Limb (tissue), 2 donors: ENCODE measurements at regions not wholly inside any gene's neighbourhood (a gene's known extent, or its start where the extent isn't known, plus 50 kb on each side); places are given as distances from the start of the nearest gene placed in this dataset.
A peak's percentile ranks its signal among the peaks of the same experiment; 100 is the strongest.
"Not testable (repeated sequence)": the region's sequence is repeated elsewhere in the genome, so short reads cannot be mapped to it uniquely, and the experiment has no call there.

ENCODE experiments used
- DNase-seq, 2 donors: peaks; one replicate each; pipeline ENCODE4 v3.0.0-alpha.2; 2016; ENCODE audit errors: extremely low spot score in 2 of 2

DNA sequence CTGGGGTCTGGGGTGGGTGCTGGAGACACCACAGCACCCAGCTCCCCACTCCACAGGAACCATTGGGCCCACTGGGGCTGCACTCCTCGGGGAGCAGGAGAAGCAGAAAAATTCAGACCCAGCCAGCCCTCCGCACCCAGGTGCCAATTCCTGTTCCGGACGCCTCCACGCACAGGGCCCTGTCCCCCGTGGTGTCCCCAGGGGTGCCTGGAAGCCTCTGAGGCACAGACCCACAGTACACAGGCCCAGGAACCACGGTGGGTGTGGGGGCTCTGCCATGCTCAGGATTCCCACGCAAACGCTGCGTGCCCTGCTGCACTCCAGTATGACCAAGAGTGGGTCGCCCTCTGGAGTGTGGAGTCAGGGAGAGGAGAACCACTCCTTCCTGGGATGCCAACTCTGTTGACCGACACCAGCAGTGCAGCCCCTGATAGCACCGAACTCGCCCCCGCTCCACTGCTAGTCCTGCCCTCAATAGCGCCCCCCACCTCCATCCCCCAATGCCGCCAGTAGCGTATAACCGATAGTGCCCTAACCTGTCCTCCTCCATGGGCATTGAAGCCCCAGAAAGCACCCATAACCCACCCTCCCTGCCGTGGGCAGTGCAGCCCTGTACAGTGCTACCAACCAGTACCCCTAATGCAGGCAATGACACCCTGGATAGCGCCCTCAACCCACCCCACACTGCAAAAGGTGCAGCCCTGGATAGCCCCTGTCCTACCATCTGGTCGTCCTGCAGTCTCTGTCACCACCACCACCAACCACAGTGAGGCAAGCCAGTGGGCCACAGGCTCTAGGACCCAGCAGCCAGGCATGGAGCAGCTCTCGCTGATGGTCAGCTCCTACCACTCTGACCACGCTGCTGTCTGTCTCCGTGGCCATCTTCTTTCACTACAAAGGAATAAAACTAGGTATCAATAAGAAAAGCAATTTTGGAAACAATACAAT, 2877.2 kb downstream of the RPIA start:
- not testable (repeated sequence) for DNase-seq

DNA sequence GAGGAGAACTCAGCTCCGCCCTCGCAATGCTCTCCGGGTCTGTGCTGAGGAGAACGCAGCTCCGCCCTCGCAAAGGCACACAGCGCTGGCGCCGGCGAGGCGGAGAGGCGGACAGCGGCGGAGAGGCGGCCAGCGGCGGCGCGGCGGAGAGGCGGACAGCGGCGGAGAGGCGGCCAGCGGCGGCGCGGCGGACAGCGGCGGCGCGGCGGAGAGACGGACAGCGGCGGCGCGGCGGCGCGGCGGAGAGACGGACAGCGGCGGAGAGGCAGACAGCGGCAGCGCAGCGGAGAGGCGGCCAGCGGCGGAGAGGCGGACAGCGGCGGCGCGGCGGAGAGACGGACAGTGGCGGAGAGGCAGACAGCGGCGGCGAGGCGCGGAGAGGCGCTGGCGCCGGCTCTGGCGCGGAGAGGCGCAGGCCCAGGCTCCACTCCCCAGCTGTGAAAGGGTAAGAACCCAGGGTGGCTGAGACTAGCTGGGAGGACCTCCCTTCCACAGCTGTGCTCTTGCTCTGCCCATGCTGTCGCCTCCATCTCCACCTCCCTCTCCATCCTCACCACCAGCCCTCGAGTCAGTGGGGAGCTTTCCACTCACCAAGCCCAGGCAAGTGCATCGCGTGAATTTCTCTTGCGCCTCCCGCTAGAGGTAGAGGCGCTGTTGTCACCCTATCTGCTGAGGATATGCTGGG, 2879.9 kb downstream of the RPIA start:
- DNase-seq, result peak in 1 of 2 donors; percentile 46

DNA sequence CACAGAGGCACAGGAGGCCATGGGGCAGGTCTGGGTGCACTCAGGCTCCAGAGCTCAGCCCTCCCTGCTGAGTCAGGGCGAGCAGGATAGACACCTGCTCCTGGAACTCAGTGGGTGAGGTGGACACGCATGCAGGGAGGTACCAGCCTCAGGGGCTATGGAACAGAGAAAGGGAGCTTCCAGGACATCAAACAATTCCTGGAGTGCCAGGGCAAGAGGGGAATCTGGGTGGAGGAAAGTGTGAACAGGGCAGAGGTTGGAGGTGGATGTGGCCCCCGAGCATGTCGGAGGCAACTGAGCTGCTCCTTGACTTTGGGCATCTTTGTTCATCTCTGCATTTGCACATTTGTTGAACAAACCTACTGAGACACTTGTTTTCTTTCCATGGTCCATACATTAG, 2881.5 kb downstream of the RPIA start:
- not testable (repeated sequence) for DNase-seq

DNA sequence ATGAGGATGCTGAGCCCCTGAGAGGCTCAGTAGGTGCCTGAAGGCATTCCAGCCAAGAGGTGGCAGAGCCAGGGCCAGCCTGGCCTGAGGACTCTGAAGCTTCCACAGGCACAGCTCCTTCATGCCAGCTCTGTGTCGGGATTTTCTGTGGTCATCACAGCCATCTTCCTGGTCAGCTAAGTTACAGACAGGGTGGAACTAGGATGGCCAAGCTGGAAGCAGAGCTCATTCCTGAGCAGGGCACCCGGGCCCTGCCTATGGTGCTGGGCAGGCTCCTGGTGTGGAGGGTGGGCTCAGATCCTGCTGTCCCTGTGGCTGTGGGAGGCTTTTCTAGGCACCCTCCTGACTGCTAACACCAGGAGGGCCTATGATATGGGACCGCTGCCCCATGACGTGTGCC, 2882.3 kb downstream of the RPIA start:
- DNase-seq, result not testable (repeated sequence)

DNA sequence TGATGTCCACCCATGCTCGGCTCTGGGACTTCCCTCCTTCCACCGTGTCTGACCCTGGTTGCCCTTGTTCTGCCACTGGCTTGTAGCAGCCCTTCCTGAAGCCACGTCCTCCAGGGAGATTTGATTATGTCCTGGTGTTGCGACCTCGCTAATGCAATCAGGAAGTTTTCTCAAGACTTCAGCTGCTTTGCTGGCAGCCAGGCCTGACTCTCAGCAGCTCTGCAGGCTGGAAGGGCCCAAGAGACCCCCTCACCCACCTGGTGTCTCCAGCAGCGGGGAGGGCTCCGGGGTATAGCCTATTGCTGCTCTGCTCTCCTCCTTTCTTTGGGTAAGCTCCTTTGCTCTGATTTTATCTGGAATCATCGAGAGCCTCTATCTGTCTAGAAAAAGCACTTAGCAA, 2882.8 kb downstream of the RPIA start:
- not testable (repeated sequence) for DNase-seq

DNA sequence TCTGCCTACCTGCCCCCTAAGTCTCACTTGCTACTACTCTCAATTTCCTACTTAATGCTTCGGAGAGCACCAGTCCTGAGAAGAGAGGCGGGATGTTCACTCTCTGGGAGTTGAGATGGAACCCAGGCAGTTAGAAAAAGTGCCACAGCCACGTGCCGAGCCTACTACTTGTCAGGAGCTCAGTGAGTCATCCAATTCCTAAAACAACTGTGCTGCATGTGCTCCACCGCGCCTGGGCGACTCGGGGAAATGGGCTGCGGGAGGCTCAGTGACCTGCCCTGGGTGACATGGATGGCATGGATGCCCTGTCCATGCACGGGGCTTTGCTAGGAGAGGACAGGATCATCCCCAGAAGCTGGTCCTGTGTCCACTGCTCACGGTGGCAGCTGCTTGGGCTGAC, 2884.2 kb downstream of the RPIA start:
- not testable (repeated sequence) for DNase-seq

DNA sequence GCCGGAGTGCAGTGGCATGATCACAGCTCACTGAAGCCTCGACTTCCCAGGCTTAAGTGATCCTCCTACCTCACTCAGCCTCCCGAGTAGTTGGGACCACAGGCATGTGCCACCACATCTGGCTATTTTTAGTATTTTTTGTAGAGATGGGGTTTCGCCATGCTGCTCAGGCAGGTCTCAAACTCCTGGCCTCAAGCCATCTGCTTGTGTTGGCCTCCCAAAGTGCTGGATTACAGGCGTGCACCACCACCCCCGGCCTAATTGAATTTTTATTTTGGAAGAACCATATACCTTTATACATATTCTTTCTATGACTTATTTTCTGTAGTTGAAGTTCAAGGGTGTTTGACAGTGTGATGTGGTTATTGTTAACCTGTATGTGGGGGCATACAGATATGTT, 2885.9 kb downstream of the RPIA start:
- not testable (repeated sequence) for DNase-seq

DNA sequence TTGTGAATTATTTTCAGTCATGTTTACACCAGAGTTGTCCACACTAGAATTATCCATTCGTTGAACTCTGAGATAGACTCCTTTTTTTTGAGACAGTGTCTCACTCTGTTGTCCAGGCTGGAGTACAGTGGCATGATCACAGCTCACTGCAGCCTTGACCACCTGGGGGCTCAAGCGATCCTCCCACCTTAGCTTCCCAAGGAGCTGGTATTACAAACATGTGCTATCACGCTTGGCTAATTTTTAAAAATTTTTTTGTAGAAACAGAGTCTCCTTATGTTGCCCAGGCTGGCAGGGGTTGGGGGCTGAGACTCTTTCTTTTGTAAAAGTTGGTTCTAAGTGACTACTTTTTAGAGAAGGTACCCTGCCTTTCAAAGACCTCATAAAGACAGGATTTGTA, 2887.2 kb downstream of the RPIA start:
- DNase-seq, result not testable (repeated sequence)

DNA sequence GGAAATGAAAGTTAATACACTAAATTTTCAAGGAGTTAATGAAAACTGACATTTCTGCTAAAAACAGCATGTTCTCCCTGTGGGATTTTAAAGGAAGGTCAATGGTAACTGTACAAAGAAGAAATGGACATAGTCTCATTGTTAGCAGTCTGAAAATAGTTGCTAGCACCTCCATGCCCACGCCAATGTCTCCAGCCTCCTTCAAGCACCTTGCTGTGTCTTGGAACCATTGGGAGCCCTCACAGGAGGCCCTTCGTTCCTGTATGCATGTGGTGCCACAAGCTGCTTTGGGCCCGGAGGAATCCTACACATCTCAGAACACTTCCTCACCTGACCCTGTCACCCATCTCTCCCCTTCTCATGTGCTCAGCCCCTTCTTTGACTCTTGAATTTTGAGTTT, 2888.1 kb downstream of the RPIA start:
- DNase-seq, result not testable (repeated sequence)

DNA sequence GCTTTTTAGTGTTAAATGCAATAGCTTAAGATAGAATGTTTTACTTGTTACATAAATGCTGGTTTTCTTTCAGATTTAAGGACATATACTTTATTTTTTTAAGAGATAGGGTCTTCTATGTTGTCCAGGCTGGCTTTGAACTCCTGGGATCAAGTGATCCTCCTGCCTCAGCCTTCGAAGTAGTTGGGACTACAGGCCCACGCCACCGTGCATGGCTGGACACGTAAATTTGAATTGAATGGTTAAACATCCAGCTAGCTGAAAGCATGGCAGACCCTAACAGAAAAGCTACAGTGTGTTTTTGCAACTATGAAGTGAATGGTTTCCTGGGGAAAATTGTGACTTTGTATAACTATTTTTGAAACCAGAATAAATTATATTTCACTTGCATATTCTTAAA, 2888.6 kb downstream of the RPIA start:
- not testable (repeated sequence) for DNase-seq

DNA sequence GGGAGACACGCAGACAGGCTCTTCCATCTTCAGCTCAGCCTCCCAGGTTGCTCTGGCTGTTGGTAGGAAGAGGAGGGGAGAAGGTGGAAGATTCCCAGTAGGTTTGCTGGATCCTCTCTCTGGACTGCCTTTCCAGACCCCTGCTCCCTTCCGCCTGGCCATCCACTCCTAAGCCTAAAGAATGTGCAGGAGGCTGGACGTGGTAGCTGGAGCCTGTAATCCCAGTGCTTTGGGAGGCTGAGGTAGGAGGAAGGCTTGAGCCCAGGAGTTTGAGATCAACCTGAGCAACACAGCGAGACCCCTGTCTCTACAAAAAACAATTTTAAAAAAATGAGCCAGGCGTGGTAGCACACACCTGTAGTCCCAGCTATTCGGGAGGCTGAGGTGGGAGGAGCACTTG, 2895.6 kb downstream of the RPIA start:
- DNase-seq, result not testable (repeated sequence)

DNA sequence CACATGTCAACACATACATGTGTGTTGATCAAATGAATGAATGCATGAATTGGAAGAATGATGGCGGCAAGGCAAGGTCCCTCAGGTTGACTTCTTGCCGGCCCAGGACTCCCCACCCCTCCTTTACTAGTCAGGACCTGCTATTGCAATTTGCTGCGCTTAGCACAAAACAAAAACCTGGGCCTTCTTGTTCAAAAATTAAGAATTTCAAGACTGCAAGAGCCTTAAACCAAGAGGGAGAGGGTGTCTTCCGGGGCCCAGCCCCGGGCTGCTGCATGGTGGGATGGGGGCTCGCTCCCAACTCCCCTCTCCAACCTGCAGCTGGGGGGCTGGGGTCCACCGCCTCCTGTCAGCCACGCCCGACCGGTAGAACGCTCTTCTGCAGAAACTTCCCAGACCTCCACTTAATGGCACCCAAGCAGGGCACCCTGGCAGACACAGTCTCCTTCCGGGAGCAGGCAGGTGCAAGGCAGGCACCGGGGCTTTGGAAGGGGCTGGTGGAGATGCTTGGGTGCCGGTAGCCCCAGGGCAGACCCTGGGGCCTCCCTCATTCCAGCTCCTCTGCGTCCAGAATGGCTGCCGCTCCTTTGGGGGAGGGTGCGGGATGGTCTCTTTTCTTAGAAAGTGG, 2896.5 kb downstream of the RPIA start:
- DNase-seq, result not testable (repeated sequence)

DNA sequence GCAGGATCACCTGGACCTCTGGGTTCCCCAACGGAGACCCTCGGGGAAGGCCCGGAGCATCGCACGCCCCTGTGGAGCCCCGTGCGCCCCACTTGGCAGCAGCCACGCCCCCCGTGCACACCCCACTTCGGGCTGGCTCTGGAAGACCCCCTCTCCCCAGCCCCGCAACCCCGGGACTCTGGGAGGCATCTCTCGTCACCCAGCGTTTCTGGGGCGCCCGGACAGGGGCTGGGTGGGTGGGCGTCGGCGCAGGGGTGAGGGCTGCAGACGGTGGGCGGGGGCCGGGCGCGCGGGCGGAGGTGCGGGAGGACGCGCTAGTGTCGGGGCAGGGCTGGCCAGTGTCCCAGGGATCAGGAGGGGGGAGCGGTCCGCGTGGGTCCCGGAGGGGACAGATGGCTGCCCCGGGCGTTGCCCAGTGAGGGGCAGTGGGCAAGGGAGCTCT, 2897.3 kb downstream of the RPIA start:
- not testable (repeated sequence) for DNase-seq

DNA sequence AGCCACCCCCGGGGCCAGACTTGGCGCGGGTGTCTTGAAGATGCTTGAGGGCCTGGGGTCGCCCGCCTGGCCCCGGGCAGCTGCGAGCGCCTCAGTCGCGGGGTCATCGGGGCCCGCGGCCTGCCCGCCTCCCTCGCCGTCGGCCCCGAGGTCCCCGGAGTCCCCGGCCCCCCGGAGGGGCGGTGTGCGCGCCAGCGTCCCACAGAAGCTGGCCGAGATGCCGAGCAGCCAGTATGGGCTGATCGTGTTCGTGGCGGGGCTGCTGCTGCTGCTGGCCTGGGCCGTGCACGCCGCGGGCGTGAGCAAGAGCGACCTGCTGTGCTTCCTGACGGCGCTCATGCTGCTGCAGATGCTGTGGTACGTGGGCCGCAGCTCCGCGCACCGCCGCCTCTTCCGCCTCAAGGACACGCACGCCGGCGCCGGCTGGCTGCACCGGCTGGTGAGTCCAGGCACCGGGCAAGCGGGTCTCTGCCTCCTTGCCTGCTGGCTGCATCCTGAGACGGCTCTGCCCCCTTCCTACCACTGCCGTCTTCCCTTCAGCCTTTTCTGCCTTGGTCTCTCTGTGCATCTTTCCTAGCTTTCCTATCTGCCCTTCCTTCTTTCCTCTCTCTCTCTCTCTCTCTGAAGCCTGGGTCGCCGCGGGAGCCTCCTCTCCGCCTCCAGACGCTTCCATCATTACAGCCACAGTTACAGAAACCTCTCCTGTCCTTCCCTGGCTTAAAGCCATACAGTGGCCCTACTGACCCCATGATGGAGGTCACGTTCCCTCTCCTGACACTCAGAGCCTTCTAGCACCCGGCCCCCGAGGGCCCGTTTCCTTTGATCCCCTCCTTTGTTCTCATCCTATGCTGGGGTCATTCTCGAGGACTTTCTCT, 2898.2 kb downstream of the RPIA start:
- peak in 1 of 2 donors; percentile 27 for DNase-seq

DNA sequence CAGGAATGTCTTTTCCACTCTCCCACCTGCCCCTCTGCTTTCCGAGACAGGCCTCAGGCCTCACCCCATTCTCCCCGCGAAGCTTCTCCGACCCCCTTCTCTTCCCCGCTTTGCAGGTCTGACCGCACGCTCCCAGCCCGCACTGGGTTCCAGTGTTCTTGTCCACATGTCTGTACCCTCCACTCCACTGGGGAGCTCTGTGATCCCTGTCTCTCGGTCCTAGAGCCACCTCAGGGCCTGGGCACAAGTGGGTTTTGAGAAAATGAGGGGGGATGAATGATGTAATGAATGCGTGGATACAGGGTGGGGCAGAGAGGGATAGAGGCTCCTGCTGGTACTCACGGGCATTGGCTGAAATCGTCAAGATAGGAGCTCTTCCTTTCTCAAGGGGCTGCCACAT, 2898.9 kb downstream of the RPIA start:
- not testable (repeated sequence) for DNase-seq

DNA sequence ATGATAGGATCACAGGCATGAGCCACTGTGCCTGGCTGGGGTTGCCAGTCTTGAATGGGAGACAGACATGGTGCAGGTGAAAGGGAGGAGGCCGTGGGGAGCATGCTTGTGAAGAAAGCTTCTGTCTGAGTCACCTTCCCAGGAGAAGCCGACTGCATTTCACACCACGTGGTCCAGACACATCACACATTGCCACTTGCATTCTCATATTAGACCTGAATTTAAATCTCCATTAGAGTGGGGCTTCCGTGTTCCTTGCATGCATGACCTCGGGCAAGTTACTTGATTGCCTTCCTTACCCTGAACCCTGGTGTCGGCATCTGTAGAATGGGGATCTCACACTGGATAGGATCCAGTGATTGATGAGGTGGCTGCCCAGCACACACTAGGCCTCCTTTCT, 2899.6 kb downstream of the RPIA start:
- DNase-seq, result not testable (repeated sequence)

DNA sequence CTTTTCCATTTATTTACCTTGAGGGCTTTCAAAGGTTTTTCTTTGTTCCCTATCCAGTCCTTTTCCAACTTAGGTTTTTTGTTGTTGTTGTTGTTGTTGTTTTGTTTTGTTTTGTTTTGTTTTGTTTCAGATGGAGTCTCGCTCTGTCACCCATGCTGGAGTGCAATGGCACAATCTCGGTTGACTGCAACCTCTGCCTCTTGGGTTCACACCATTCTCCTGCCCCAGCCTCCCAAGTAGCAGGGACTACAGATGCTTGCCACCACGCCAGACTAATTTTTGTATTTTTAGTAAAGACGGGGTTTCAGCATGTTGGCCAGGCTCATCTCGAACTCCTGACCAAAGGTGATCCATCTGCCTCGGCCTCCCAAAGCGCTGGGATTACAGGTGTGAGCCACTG, 2906.0 kb downstream of the RPIA start:
- not testable (repeated sequence) for DNase-seq

DNA sequence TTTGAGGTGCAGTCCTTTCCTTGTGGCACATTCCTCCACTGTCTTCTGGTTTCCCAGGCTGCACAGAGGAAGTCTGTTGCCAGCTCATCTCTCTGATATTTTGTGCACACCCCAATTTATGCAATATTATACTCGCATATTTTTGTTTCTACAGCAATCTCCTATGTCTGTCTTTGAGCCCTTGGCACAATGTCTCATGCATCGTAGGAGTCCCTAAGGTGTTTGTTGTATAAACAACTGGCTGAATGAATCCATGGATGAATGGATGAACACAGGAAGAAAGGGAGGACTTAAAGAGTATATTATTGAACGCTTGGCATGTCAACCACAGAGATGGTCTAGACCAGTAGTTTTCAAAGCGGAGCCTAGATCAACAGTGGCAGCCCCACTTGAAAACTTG, 2907.0 kb downstream of the RPIA start:
- DNase-seq, result not testable (repeated sequence)

DNA sequence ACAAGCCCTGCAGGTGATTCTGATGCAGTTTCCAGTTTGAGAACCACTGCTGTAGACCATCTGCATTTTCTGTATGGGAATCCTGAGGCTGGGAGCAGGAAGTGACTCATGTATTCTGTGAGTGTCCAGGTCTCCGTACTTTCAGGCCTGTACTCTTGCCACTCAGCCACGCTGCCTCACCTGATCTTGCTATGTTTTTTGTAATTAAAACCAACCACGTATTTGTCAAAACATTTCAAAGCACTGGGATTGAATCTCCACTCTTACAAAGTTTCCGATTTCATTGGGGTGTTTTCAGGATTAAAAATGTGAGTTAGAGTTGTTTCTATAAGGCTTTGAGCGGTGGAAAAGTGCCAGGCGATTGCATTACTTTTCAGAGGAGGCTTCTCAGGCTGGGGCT, 2907.5 kb downstream of the RPIA start:
- DNase-seq, result not testable (repeated sequence)

DNA sequence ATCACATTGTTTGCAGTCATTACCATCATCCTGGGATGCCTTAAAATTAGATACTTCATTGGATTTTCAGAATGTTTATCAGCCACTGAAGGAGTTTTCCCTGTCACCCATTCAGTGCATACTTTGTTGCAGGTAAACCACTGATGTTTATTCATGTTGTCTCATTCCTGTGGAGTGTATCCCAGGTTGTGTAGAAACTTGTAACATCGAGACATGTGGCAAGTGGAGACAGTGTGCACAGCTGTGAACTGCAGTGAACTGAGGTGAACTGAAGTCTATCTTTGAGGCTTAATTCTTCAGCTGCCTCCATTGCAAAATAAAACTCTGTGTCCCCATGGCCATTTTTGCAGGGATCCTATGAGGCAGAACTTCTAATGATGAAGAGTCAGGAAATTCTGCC, 2911.4 kb downstream of the RPIA start:
- DNase-seq, result not testable (repeated sequence)

DNA sequence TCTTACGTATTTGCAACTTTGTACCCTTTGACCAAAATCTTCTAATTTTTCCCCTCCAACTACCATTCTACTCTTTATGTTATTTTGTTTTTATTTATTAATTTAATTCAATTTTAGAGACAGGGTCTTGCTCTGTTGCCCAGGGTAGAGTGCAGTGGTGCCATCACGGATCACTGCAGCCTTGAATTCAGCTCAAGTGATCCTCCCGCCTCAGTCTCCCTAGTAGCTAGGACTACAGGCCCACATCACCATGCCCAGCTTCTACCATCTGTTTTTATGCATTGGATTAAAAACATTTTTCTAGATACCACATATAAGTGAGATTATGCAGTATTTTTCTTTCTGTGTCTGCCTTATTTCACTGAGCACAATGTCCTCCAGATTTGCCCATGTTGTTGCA, 2912.5 kb downstream of the RPIA start:
- not testable (repeated sequence) for DNase-seq
